Neural cell (in vitro differentiated cells): ENCODE measurements at regions not wholly inside any gene's neighbourhood (a gene's known extent, or its start where the extent isn't known, plus 50 kb on each side); places are given as distances from the start of the nearest gene placed in this dataset.

ENCODE experiments used
- CTCF ChIP-seq: fragments of 450-650 bp; IDR thresholded peaks from 2 replicates; pipeline ENCODE4 v1.5.1; 2014; ENCODE audit warnings: antibody characterized with exemption, mild to moderate bottlenecking, moderate library complexity; ENCODE audit not compliant: poor library complexity, severe bottlenecking
- EP300 ChIP-seq: fragments of 450-650 bp; conservative IDR thresholded peaks from 2 replicates; pipeline ENCODE4 v1.6.1; 2014; ENCODE audit warnings: antibody characterized with exemption, mild to moderate bottlenecking, moderate library complexity; ENCODE audit not compliant: poor library complexity, severe bottlenecking
- EZH2 ChIP-seq: fragments of 200-600, 300-800 bp; shearing (Covaris generic), sonication (generic); IDR thresholded peaks from 2 replicates; pipeline ENCODE4 v1.6.1; 2014; ENCODE audit warnings: antibody characterized with exemption, low read length, borderline replicate concordance, mild to moderate bottlenecking; ENCODE audit not compliant: insufficient read depth, poor library complexity, severe bottlenecking
- MXI1 ChIP-seq: fragments of 450-650 bp; conservative IDR thresholded peaks from 2 replicates; pipeline ENCODE4 v1.6.1; 2014; ENCODE audit warnings: antibody characterized with exemption, mild to moderate bottlenecking; ENCODE audit not compliant: poor library complexity, severe bottlenecking
- POLR2AphosphoS5 ChIP-seq: IDR thresholded peaks from 2 replicates; pipeline ENCODE4 v1.6.1; 2012
- REST ChIP-seq: IDR thresholded peaks from 2 replicates; pipeline ENCODE4 v1.6.1; 2012; ENCODE audit warnings: borderline replicate concordance
- SMC3 ChIP-seq: fragments of 450-650 bp; conservative IDR thresholded peaks from 2 replicates; pipeline ENCODE4 v1.6.1; 2014; ENCODE audit warnings: antibody characterized with exemption, mild to moderate bottlenecking, moderate library complexity; ENCODE audit not compliant: poor library complexity
- TAF1 ChIP-seq: IDR thresholded peaks from 2 replicates; pipeline ENCODE4 v1.6.1; 2012; ENCODE audit warnings: low read depth

- TF ChIP-seq CTCF (no peak), EZH2 (no peak), EP300 (peak; percentile 13), POLR2AphosphoS5 (peak; percentile 51), SMC3 (no peak), REST (no peak), MXI1 (no peak), TAF1 (no peak)
Measured at GRCh38 chr16:5903153-5903552, 805.6 kb upstream of the EEF2KMT start.
